ENCODE measurements at regions not wholly inside any gene's neighbourhood (a gene's known extent, or its start where the extent isn't known, plus 50 kb on each side); places are given as distances from the start of the nearest gene placed in this dataset.

- no peak for DNase-seq
Observed at GRCh38 chr5:32990593-32991420, 279.7 kb downstream of the NPR3 start.

GRCh38 chr5:32991421-32991815 is 280.3 kb downstream of the NPR3 start:
- no peak for DNase-seq

- no peak for DNase-seq
Observed at GRCh38 chr5:32996336-32996735, 285.2 kb downstream of the NPR3 start.

- no peak for DNase-seq
Observed at GRCh38 chr5:33008751-33009418, 297.8 kb downstream of the NPR3 start.

- DNase-seq = no peak
Observed at GRCh38 chr5:33010846-33011245, 299.7 kb downstream of the NPR3 start.

- DNase-seq = no peak
Observed at GRCh38 chr5:33011801-33012200, 300.7 kb downstream of the NPR3 start.

GRCh38 chr5:33023649-33024048 is 312.5 kb downstream of the NPR3 start:
- no peak for DNase-seq

GRCh38 chr5:33032271-33033070 is 321.4 kb downstream of the NPR3 start:
- DNase-seq = no peak

GRCh38 chr5:33033516-33033915 is 322.4 kb downstream of the NPR3 start:
- no peak for DNase-seq

GRCh38 chr5:33034777-33035176 is 323.7 kb downstream of the NPR3 start:
- DNase-seq = no peak

- no peak for DNase-seq
Observed at GRCh38 chr5:33035851-33036527, 324.9 kb downstream of the NPR3 start.

GRCh38 chr5:33037076-33037475 is 326.0 kb downstream of the NPR3 start:
- DNase-seq = no peak

GRCh38 chr5:33041586-33041985 is 330.5 kb downstream of the NPR3 start:
- DNase-seq = no peak

- no peak for DNase-seq
Observed at GRCh38 chr5:33043343-33043997, 332.3 kb downstream of the NPR3 start.

GRCh38 chr5:33046091-33046490 is 335.0 kb downstream of the NPR3 start:
- no peak for DNase-seq

GRCh38 chr5:33048315-33048714 is 337.2 kb downstream of the NPR3 start:
- DNase-seq = no peak

- no peak for DNase-seq
Observed at GRCh38 chr5:33049298-33049697, 338.2 kb downstream of the NPR3 start.

GRCh38 chr5:33049842-33050241 is 338.7 kb downstream of the NPR3 start:
- no peak for DNase-seq

GRCh38 chr5:33059081-33059480 is 348.0 kb downstream of the NPR3 start:
- DNase-seq = no peak

- no peak for DNase-seq
Observed at GRCh38 chr5:33065131-33065530, 354.0 kb downstream of the NPR3 start.

- no peak for DNase-seq
Observed at GRCh38 chr5:33067291-33067690, 356.2 kb downstream of the NPR3 start.

GRCh38 chr5:33068786-33069185 is 357.7 kb downstream of the NPR3 start:
- no peak for DNase-seq
